ENCODE measurements at regions not wholly inside any gene's neighbourhood (a gene's known extent, or its start where the extent isn't known, plus 50 kb on each side); places are given as distances from the start of the nearest gene placed in this dataset. TPM values are rescaled to one million over a fixed set of nuclear protein-coding genes. Genes with fewer than 3 reads are reported as not detected.

DNA sequence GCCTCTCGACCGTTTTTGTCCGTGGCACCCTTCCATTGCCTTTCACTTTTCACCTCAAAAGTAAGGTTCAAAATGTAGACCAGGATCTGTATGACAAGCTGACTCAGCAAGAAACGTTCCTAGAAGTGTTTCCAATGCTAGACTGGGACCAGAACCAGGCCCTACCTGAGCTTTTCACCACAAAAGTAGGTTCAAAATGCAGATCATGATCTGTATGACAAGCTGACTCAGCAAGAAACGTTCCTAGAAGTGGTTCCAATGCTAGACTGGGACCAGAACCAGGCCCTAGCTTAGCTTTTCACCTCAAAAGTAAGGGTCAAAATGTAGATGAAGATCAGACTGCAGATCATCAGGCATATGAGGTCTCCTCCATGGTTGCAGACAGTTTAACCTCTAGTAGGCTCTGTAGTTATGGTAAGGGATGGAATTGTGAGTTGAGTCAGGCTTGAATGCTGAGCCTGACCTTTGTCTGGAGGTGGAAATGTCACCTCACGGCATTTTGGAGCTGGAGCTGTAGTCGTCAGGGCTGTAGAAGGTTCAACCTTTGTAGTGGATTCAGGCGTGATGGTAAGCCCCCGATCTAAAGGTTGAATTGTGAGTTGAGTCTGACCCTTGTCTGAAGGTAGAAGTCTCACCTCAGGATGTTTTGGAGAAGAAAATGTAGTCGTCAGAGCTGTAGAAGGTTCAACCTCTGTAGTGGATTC, 50.2 kb upstream of the TMEM97 start:
- CTCF ChIA-PET = no interaction called here
- Histone ChIP-seq H3K4me1 (ENCODE audit: control insufficient read depth in 2 of 2, insufficient read depth in 2 of 2, low read length in 2 of 2) (no peaks in the 10 kb centered on the region), H3K9ac (ENCODE audit: low read length) (no peak overlapping the region), H3K4me2 (replicated peaks; ENCODE audit: low read depth, low read length, poor library complexity, severe bottlenecking) (no peak overlapping the region), H3K79me2 (ENCODE audit: control insufficient read depth, insufficient read depth, low read length) (no peaks in the 10 kb centered on the region), H3K27ac (ENCODE audit: low read length in 2 of 2) (no peak overlapping the region), H3K27me3 (replicated peaks in 1 of 4; ENCODE audit: control extremely low read depth in 1 of 4, control insufficient read depth in 3 of 4, insufficient read depth in 4 of 4, low read length in 3 of 4) (peaks cover 0 to 26% (median 14%) of the 10 kb centered on the region in 4 experiments), H3K36me3 (replicated peaks in 1 of 2; ENCODE audit: control extremely low read depth in 1 of 2, control insufficient read depth in 1 of 2, extremely low read depth in 1 of 2, insufficient read depth in 2 of 2, low read length in 1 of 2) (no peaks in the 10 kb centered on the region), H3K9me3 (ENCODE audit: control extremely low read depth in 1 of 3, control insufficient read depth in 2 of 3, insufficient read depth in 1 of 3, low read length in 2 of 3) (peaks cover 0 to 31% (median 0%) of the 10 kb centered on the region in 3 donors), H2AFZ (ENCODE audit: insufficient read depth, low read depth, low read length, poor library complexity, severe bottlenecking) (no peak overlapping the region), H3K4me3 (ENCODE audit: control extremely low read depth in 1 of 5, extremely low read depth in 1 of 5, insufficient read depth in 1 of 5, low read depth in 2 of 5, low read length in 4 of 5) (no peak overlapping the region), H4K20me1 (ENCODE audit: control insufficient read depth, insufficient read depth, low read length, poor library complexity, severe bottlenecking) (no peaks in the 10 kb centered on the region)
- no peak overlapping the region for H3K4me3 Mint-ChIP-seq
- ATAC-seq (ENCODE audit: low read depth) = no peak
- no peak for DNase-seq
- peaks cover 38% of the 10 kb centered on the region for H3K27me3 Mint-ChIP-seq
- TF ChIP-seq EZH2 (IDR thresholded peaks at IDR 0.05; ENCODE audit: borderline replicate concordance, insufficient read depth, low read depth, low read length, poor library complexity, severe bottlenecking) = no peak
- no peak for TF ChIP-seq CTCF (IDR thresholded peaks at IDR 0.05)
- H3K27ac Mint-ChIP-seq = no peak overlapping the region
- 92% methylated on average over 10 of the region's 10 CpGs for WGBS (ENCODE audit: insufficient coverage)
- POLR2A ChIA-PET = no interaction called here
- H3K4me1 Mint-ChIP-seq = no peaks in the 10 kb centered on the region
- H3K9me3 Mint-ChIP-seq (ENCODE audit: insufficient read depth) = no peaks in the 10 kb centered on the region
- intact Hi-C loops (cut with micrococcal nuclease) = no loop called here

Small RNA genes lying in the stretch of these regions (small RNA-seq; reads per million reads assigned to genes)
- gene AC061975.2 (ENCODE audit: insufficient read length, low read depth, low replicate concordance) = not detected

All from B cell (primary cell).